ENCODE measurements at regions not wholly inside any gene's neighbourhood (a gene's known extent, or its start where the extent isn't known, plus 50 kb on each side); places are given as distances from the start of the nearest gene placed in this dataset.

- Histone ChIP-seq H3K9me3 (no peaks in the 10 kb centered on the region), H3K36me3 (ENCODE audit: low read depth, missing control alignments) (no peaks in the 10 kb centered on the region), H3K27ac (no peak overlapping the region), H3K4me1 (no peaks in the 10 kb centered on the region), H3K27me3 (no peaks in the 10 kb centered on the region), H3K4me3 (no peak overlapping the region)
- intact Hi-C loops (cut with DNase I; ENCODE audit: low total_unique reads), result no loop called here
- 78 to 92% methylated on average over 3 of the region's 3 CpGs for WGBS, 2 donors
- DNase-seq, result no peak
- TF ChIP-seq POLR2A (IDR thresholded peaks at IDR 0.05), result no peak
- TF ChIP-seq CTCF (IDR thresholded peaks at IDR 0.05), result no peak
Measured at GRCh38 chr3:181862502-181862901, 150.8 kb downstream of the SOX2 start.

- Histone ChIP-seq H3K9me3 (no peaks in the 10 kb centered on the region), H3K4me1 (no peaks in the 10 kb centered on the region), H3K4me3 (no peak overlapping the region), H3K27me3 (no peaks in the 10 kb centered on the region), H3K27ac (no peak overlapping the region), H3K36me3 (ENCODE audit: low read depth, missing control alignments) (no peaks in the 10 kb centered on the region)
- no peak for DNase-seq
- intact Hi-C loops (cut with DNase I; ENCODE audit: low total_unique reads), result no loop called here
- WGBS, 2 donors, result 56 to 59% methylated on average over 4 of the region's 4 CpGs
- TF ChIP-seq CTCF (IDR thresholded peaks at IDR 0.05) (no peak), POLR2A (IDR thresholded peaks at IDR 0.05) (no peak)
Measured at GRCh38 chr3:181868576-181869082, 156.9 kb downstream of the SOX2 start.

- Histone ChIP-seq H3K27ac (no peak overlapping the region), H3K27me3 (no peaks in the 10 kb centered on the region), H3K9me3 (no peaks in the 10 kb centered on the region), H3K4me1 (no peaks in the 10 kb centered on the region), H3K4me3 (no peak overlapping the region), H3K36me3 (ENCODE audit: low read depth, missing control alignments) (no peaks in the 10 kb centered on the region)
- TF ChIP-seq POLR2A (IDR thresholded peaks at IDR 0.05), result no peak
- no peak for TF ChIP-seq CTCF (IDR thresholded peaks at IDR 0.05)
- intact Hi-C loops (cut with DNase I; ENCODE audit: low total_unique reads), result no loop called here
- WGBS, 2 donors, result 63 to 74% methylated on average over 1 of the region's 1 CpG
- DNase-seq, result no peak
Measured at GRCh38 chr3:181872887-181873286, 161.2 kb downstream of the SOX2 start.

GRCh38 chr3:181879926-181880325, 168.2 kb downstream of the SOX2 start:
- 33 to 61% methylated on average over 1 of the region's 1 CpG for WGBS, 2 donors
- intact Hi-C loops (cut with DNase I; ENCODE audit: low total_unique reads), result no loop called here
- Histone ChIP-seq H3K4me3 (no peak overlapping the region), H3K9me3 (no peaks in the 10 kb centered on the region), H3K4me1 (no peaks in the 10 kb centered on the region), H3K27ac (no peak overlapping the region), H3K27me3 (no peaks in the 10 kb centered on the region), H3K36me3 (ENCODE audit: low read depth, missing control alignments) (no peaks in the 10 kb centered on the region)
- no peak for TF ChIP-seq CTCF (IDR thresholded peaks at IDR 0.05)
- no peak for TF ChIP-seq POLR2A (IDR thresholded peaks at IDR 0.05)
- DNase-seq, result no peak

GRCh38 chr3:181880331-181880730, 168.6 kb downstream of the SOX2 start:
- Histone ChIP-seq H3K27ac (no peak overlapping the region), H3K36me3 (ENCODE audit: low read depth, missing control alignments) (no peaks in the 10 kb centered on the region), H3K27me3 (no peaks in the 10 kb centered on the region), H3K4me1 (no peaks in the 10 kb centered on the region), H3K4me3 (no peak overlapping the region), H3K9me3 (no peaks in the 10 kb centered on the region)
- no peak for TF ChIP-seq CTCF (IDR thresholded peaks at IDR 0.05)
- TF ChIP-seq POLR2A (IDR thresholded peaks at IDR 0.05), result no peak
- DNase-seq, result no peak
- intact Hi-C loops (cut with DNase I; ENCODE audit: low total_unique reads), result no loop called here
- 71 to 80% methylated on average over 3 of the region's 3 CpGs for WGBS, 2 donors

All from testis (tissue), 2 donors.